Calu3 (cell line): ENCODE measurements at regions not wholly inside any gene's neighbourhood (a gene's known extent, or its start where the extent isn't known, plus 50 kb on each side); places are given as distances from the start of the nearest gene placed in this dataset.

Source experiments
- BruUV-seq: library from RNA; stranded (reverse); fragments of 400-500 nt; replicated peaks from 2 replicates; lab custom pipeline; 2021; lab: Mats Ljungman, UMichigan
- CTCF ChIA-PET: fragments of 300-600 bp; sonication (Branson Sonifier 250); formaldehyde crosslinking; loops from one replicate; lab custom pipeline; 2022; ENCODE audit warnings: antibody characterized with exemption; lab: Charles Lee
- DNase-seq: peaks from one replicate; pipeline ENCODE4 v3.0.0; 2022
- H3K27ac Mint-ChIP-seq: one replicate; pipeline ENCODE4 v1.8.0; 2022; ENCODE audit warnings: mixed read lengths; ENCODE audit not compliant: unreplicated experiment
- H3K27me3 Mint-ChIP-seq: one replicate; pipeline ENCODE4 v1.8.0; 2022; ENCODE audit warnings: mixed read lengths; ENCODE audit not compliant: unreplicated experiment
- H3K36me3 Mint-ChIP-seq: one replicate; pipeline ENCODE4 v1.8.0; 2022; ENCODE audit warnings: mild to moderate bottlenecking, moderate library complexity, mixed read lengths; ENCODE audit not compliant: insufficient read depth, unreplicated experiment
- H3K4me1 Mint-ChIP-seq: one replicate; pipeline ENCODE4 v1.8.0; 2022; ENCODE audit warnings: mild to moderate bottlenecking, low read depth, mixed read lengths; ENCODE audit not compliant: unreplicated experiment
- H3K4me3 Mint-ChIP-seq: one replicate; pipeline ENCODE4 v1.8.0; 2022; ENCODE audit warnings: mild to moderate bottlenecking, low read depth, moderate library complexity, mixed read lengths; ENCODE audit not compliant: unreplicated experiment
- H3K9me3 Mint-ChIP-seq: one replicate; pipeline ENCODE4 v1.8.0; 2022; ENCODE audit warnings: low read depth, mixed read lengths; ENCODE audit not compliant: unreplicated experiment
- CTCF ChIP-seq: fragments of 200-600 bp; IDR thresholded peaks from one replicate; pipeline ENCODE4 v1.8.0; 2022; ENCODE audit warnings: antibody characterized with exemption; ENCODE audit not compliant: unreplicated experiment
- intact Hi-C: fragments of 100-400 bp; cut with micrococcal nuclease; formaldehyde crosslinking; loops from one replicate; pipeline ENCODE4 v1.10.0; 2022; ENCODE audit not compliant: unreplicated experiment

DNA sequence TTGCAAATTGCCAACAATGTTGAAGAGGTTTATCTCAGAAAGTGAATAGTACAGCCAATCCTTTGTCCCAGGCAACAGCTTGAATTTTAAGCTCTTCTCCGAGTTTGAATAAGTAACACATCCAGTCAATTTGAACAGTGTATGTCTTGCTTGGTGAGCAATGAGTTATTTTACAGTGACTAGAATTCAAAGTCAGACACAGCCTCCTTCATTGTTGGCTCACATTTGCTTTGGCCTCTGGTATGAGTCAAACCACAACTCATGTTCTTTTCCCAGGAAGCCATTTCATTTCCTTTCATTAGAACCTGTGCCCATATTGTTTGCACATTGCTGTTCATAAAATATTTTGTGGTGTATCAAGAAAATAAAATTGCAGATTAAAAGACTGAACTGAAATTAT, 622.0 kb upstream of the DAB2 start:
- Mint-ChIP-seq H3K27ac (no peak overlapping the region), H3K27me3 (no peaks in the 10 kb centered on the region), H3K9me3 (no peaks in the 10 kb centered on the region), H3K4me3 (no peak overlapping the region), H3K36me3 (no peaks in the 10 kb centered on the region), H3K4me1 (peaks cover 12% of the 10 kb centered on the region)
- TF ChIP-seq CTCF: no peak
- CTCF ChIA-PET: no interaction called here
- no peak for DNase-seq
- intact Hi-C loops: no loop called here
- no TSS peak for BruUV-seq

- H3K36me3 Mint-ChIP-seq: no peaks in the 10 kb centered on the region
- no peak for DNase-seq
- H3K27ac Mint-ChIP-seq: no peak overlapping the region
- no TSS peak for BruUV-seq
- CTCF ChIA-PET: no interaction called here
- H3K9me3 Mint-ChIP-seq: no peaks in the 10 kb centered on the region
- intact Hi-C loops: no loop called here
- no peak for TF ChIP-seq CTCF
- no peaks in the 10 kb centered on the region for H3K27me3 Mint-ChIP-seq
- peaks cover 12% of the 10 kb centered on the region for H3K4me1 Mint-ChIP-seq
- no peak overlapping the region for H3K4me3 Mint-ChIP-seq
These were observed 620.6 kb upstream of the DAB2 start for GRCh38 chr5:40045429-40045828.

- Mint-ChIP-seq H3K4me3 (no peak overlapping the region), H3K4me1 (peaks cover 12% of the 10 kb centered on the region), H3K27ac (no peak overlapping the region), H3K27me3 (no peaks in the 10 kb centered on the region), H3K36me3 (no peaks in the 10 kb centered on the region), H3K9me3 (no peaks in the 10 kb centered on the region)
- no TSS peak for BruUV-seq
- CTCF ChIA-PET: no interaction called here
- intact Hi-C loops: no loop called here
- no peak for DNase-seq
- TF ChIP-seq CTCF: no peak
These were observed 619.1 kb upstream of the DAB2 start for GRCh38 chr5:40043916-40044315.

DNA sequence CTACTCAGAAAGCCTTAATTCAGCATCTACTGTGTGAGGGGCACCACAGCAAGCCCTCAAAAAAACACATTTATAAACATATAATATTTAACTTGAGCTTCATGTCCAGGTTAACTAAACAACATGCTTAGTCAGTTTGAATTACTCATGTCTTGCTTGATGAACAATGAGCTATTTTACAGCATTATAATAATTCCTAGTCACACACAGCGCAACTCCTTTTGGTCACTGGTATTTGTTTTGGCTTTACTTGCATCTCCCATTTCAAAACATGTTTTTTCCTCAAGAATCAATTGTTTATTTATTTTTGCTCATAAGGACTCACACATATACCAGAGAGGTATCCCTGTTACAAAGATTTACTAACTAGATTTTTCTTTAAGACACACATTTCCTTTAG, 616.7 kb upstream of the DAB2 start:
- no peak for TF ChIP-seq CTCF
- Mint-ChIP-seq H3K27ac (no peak overlapping the region), H3K36me3 (no peaks in the 10 kb centered on the region), H3K4me3 (no peak overlapping the region), H3K4me1 (peaks cover 9% of the 10 kb centered on the region), H3K27me3 (no peaks in the 10 kb centered on the region), H3K9me3 (no peaks in the 10 kb centered on the region)
- BruUV-seq: no TSS peak
- DNase-seq: no peak
- CTCF ChIA-PET: no interaction called here
- intact Hi-C loops: no loop called here
